Esophagus (tissue), 2 donors: ENCODE measurements at regions not wholly inside any gene's neighbourhood (a gene's known extent, or its start where the extent isn't known, plus 50 kb on each side); places are given as distances from the start of the nearest gene placed in this dataset.

Experiments
- H3K27ac ChIP-seq, 2 donors: one replicate each; pipeline ENCODE4 v1.5.1; 2013; ENCODE audit warnings: low read depth in 2 of 2, mild to moderate bottlenecking in 2 of 2, inconsistent platforms in 1 of 2, low read length in 1 of 2, moderate library complexity in 1 of 2
- H3K27me3 ChIP-seq, 2 donors: one replicate each; pipeline ENCODE4 v1.6.1; 2013; ENCODE audit warnings: low read length in 2 of 2, control low read depth in 1 of 2, mild to moderate bottlenecking in 1 of 2; ENCODE audit not compliant: insufficient read depth in 2 of 2, control insufficient read depth in 1 of 2
- H3K36me3 ChIP-seq, 2 donors: one replicate each; pipeline ENCODE4 v1.6.1; 2013; ENCODE audit warnings: low read length in 1 of 2; ENCODE audit not compliant: control insufficient read depth in 2 of 2, insufficient read depth in 2 of 2
- H3K4me1 ChIP-seq, 2 donors: one replicate each; pipeline ENCODE4 v1.6.1; 2013; ENCODE audit warnings: low read length in 1 of 2; ENCODE audit not compliant: control insufficient read depth in 2 of 2, insufficient read depth in 2 of 2
- H3K4me3 ChIP-seq, 2 donors: one replicate each; pipeline ENCODE4 v1.5.1; 2013; ENCODE audit warnings: low read length in 2 of 2, mild to moderate bottlenecking in 2 of 2, low read depth in 1 of 2, moderate library complexity in 1 of 2
- H3K9me3 ChIP-seq, 2 donors: one replicate each; pipeline ENCODE4 v1.6.1; 2013; ENCODE audit warnings: mild to moderate bottlenecking in 2 of 2, low read depth in 1 of 2, low read length in 1 of 2, moderate library complexity in 1 of 2; ENCODE audit not compliant: control insufficient read depth in 2 of 2, insufficient read depth in 1 of 2
- WGBS, 2 donors: extraction: QIAGEN DNeasy Blood & Tissue Kit; methylation state at CpG; one replicate each; pipeline ENCODE4 v1.1.7; 2013; 5-methylcytosine and 5-hydroxymethylcytosine counted together
- donor health status: healthy with polysubstance abuse.
- donor health status: Bipolar disorder and iron deficiency.

DNA sequence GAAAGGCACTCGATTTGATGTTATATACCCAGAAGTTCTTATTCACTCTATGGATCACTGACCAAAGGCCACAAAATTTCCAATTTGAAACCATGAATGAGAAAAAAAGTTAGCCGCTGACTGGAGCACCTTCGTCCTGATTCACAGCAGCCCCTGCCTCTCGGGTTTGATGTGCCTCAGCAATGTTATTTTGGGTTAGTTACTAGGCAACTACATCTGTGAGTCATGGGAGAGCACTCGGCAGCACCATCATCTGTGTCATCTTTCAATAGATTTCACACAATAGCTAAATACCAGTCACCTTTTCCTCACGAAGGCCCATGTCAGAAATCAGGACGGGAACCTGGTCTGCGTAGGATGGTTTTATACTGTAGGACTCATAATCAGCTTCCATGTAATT, 269.2 kb downstream of the ZBBX start:
- H3K4me1 ChIP-seq = no peaks in the 10 kb centered on the region
- H3K27me3 ChIP-seq = no peaks in the 10 kb centered on the region
- no peak overlapping the region for H3K27ac ChIP-seq
- H3K9me3 ChIP-seq = peaks cover 0 to 4% of the 10 kb centered on the region in 2 donors
- H3K4me3 ChIP-seq = no peak overlapping the region
- 61 to 66% methylated on average over 8 of the region's 8 CpGs for WGBS, 2 donors
- H3K36me3 ChIP-seq = no peaks in the 10 kb centered on the region

DNA sequence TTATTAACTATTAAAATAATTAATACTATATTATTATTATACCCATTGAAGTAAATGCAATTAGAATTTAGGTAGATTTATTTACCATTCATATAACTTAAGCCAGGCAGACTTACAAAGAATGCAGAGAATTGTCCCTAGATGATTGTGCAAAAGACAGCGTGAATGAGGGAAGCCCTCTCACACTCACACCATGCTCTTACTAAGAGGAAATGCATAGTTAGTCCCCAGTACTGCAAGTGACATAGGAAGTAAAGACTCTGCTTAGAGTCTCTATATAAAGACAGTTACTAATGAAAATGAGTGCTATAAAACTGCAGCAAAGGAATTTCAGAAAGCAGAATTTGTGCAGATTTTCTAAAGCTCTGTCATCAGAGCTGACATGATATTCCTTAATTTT, 270.4 kb downstream of the ZBBX start:
- no peak overlapping the region for H3K4me3 ChIP-seq
- WGBS, 2 donors = 72 to 81% methylated on average over 1 of the region's 1 CpG
- H3K36me3 ChIP-seq = no peaks in the 10 kb centered on the region
- H3K27me3 ChIP-seq = no peaks in the 10 kb centered on the region
- no peaks in the 10 kb centered on the region for H3K9me3 ChIP-seq
- no peak overlapping the region for H3K27ac ChIP-seq
- no peaks in the 10 kb centered on the region for H3K4me1 ChIP-seq

DNA sequence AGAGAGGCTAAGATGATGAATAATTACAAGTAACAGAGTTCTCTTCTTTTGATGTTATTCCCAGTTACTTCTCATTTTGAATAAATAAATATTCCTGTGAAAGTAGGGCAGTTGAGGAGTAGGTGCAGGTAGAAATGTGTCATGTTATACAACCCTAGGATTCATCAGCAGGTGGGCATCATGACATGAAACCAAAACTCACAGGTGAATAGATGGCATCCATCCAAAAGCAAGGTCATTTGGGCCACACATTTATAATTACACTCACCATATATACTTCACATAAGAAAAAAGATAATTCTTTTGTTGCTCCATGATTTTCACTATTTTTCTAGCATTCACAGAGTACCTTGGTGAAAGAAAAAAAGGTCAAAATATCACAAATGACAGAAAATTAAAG, 273.6 kb downstream of the ZBBX start:
- Histone ChIP-seq H3K9me3 (no peaks in the 10 kb centered on the region), H3K36me3 (no peaks in the 10 kb centered on the region), H3K4me1 (no peaks in the 10 kb centered on the region), H3K27ac (no peak overlapping the region), H3K27me3 (no peaks in the 10 kb centered on the region), H3K4me3 (no peak overlapping the region)

DNA sequence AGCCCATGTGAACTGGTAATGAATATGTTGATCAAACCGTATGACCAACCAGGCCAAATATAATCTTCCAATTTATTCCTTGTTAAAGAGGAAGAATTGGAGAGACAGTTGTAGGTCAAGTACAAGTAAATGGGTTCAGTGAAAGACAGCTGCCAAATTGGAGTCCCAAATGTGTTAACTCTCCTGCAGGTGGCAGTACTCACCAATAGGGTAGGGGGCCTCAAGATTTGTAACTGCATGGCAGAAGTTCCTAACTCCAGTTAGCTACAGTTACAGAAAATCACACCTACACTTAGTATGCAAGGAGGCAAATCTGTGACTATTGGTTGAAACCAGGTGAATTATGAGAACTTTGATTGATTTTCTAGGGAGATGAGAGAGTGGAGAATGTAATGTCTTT, 278.0 kb downstream of the ZBBX start:
- H3K27me3 ChIP-seq = no peaks in the 10 kb centered on the region
- no peaks in the 10 kb centered on the region for H3K36me3 ChIP-seq
- no peaks in the 10 kb centered on the region for H3K4me1 ChIP-seq
- WGBS, 2 donors = 48 to 76% methylated on average over 1 of the region's 1 CpG
- H3K9me3 ChIP-seq = no peaks in the 10 kb centered on the region
- H3K4me3 ChIP-seq = no peak overlapping the region
- no peak overlapping the region for H3K27ac ChIP-seq

DNA sequence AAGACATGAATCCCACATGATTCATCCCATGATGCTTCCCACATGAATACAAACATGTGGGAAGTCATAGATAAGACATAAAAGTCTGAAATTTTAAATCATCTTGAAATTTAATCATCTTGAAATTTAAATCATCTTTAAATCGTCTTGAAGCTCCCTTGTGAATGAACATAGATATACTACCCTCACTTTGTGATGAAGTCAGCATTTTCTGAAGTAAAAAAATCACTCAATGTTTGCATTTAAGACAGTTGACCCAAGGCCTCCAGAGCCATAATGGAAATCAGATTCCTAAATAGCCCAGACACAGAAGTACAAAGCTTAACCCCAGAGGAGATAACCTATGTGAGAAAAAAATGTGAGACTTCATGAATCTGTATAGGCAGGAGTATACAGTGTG, 279.4 kb downstream of the ZBBX start:
- Histone ChIP-seq H3K36me3 (no peaks in the 10 kb centered on the region), H3K27me3 (no peaks in the 10 kb centered on the region), H3K4me3 (no peak overlapping the region), H3K27ac (no peak overlapping the region), H3K9me3 (no peaks in the 10 kb centered on the region), H3K4me1 (no peaks in the 10 kb centered on the region)
- 70 to 78% methylated on average over 1 of the region's 1 CpG for WGBS, 2 donors

DNA sequence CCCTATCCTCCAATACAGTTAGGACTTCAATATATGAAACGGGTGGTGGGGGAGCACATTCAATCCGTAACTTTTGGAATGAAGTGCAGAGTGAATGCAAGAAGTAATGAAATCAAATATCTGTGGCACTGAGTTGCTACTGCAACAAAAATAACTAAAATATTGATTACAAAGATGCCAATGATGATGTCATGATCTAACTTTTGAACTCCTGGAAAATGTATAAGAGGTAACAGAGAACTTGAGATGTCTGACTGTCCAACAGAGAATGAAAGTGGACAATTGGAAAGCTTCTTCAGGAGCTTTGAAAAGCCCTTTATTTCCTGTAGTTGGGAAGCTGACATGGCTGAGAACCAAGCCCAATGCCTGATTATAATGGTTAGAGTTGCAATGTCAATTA, 279.9 kb downstream of the ZBBX start:
- 85 to 90% methylated on average over 2 of the region's 2 CpGs for WGBS, 2 donors
- no peak overlapping the region for H3K4me3 ChIP-seq
- H3K27me3 ChIP-seq = no peaks in the 10 kb centered on the region
- H3K27ac ChIP-seq = no peak overlapping the region
- H3K4me1 ChIP-seq = no peaks in the 10 kb centered on the region
- H3K9me3 ChIP-seq = no peaks in the 10 kb centered on the region
- H3K36me3 ChIP-seq = no peaks in the 10 kb centered on the region

DNA sequence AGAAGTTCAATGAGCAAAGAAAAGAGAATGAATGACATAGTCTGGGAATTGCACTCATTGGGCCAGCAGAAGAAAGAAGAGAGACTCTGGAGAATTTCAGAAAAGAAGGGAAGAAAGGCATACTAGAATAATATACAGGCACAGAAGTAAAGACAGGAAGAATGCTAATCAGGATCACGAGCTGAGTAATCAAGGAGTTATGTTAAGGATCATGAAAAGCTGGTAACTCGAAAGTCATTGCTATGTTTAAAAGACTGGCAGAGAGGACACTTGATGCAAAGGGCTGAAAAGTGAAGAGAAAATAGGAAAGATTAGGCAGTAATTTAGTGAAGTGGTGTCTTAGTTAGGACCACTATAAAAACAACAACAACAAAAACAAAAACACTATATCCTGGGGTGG, 284.1 kb downstream of the ZBBX start:
- no peak overlapping the region for H3K27ac ChIP-seq
- H3K9me3 ChIP-seq = no peaks in the 10 kb centered on the region
- 60 to 65% methylated on average over 2 of the region's 2 CpGs for WGBS, 2 donors
- H3K27me3 ChIP-seq = no peaks in the 10 kb centered on the region
- H3K4me3 ChIP-seq = no peak overlapping the region
- no peaks in the 10 kb centered on the region for H3K4me1 ChIP-seq
- no peaks in the 10 kb centered on the region for H3K36me3 ChIP-seq

DNA sequence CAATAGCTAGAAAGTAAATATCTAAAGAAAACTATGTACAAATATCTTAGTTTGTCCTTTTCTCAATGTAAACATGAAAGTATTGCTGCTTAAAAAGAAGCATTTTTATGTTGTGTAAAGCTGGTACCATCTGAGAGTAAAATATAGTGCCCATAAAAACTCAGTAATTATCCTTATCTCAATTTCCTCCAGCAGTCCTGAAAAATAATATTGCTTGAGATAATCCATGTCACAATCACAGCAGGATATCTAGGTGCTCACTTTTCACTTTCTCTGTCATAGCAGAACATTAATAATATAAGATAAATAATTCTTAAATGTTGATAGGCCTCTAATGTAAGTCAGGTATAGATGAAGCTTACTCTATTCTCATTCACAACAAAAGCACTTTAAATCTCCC, 285.5 kb downstream of the ZBBX start:
- Histone ChIP-seq H3K4me1 (no peaks in the 10 kb centered on the region), H3K36me3 (no peaks in the 10 kb centered on the region), H3K9me3 (no peaks in the 10 kb centered on the region), H3K4me3 (no peak overlapping the region), H3K27ac (no peak overlapping the region), H3K27me3 (no peaks in the 10 kb centered on the region)

DNA sequence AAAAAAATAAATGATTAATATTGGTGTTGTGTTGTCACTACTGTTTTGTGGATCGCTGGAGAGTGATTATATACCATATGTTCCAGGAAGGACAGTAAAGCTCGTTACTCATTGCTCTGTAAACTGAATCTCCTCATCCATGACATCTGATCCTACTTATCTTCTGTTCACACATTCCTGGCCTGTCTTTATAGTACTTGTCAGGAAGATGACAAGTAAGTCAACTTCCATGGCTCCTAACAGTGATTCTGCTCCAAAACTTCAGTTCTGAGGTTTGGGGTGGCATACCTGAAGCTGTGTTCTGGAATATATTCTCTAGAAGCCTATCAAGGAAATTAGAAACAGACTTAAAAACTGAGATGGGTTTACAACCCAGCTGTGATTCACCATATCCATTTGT, 288.9 kb downstream of the ZBBX start:
- Histone ChIP-seq H3K9me3 (no peaks in the 10 kb centered on the region), H3K36me3 (no peaks in the 10 kb centered on the region), H3K27ac (no peak overlapping the region), H3K27me3 (no peaks in the 10 kb centered on the region), H3K4me3 (no peak overlapping the region), H3K4me1 (no peaks in the 10 kb centered on the region)
- 32 to 35% methylated on average over 2 of the region's 2 CpGs for WGBS, 2 donors

DNA sequence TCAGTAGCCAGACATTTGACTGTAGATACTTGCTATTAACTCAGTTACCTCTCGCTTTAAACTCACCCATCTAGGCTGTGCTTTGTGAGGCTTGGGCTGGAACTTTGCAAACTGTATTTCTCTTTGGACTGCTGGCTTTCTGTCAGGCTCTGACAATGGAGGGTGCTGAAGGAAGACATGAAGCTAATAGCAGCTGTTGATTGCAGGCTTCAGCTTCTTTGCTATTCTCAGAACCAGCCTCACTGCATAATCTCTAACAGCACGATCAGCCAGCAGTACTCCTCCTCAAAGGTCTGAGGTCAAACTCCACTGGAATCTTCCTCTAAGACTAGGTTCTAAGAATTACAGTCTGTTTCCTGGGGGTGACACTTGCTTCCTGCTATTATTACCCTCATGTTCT, 295.6 kb downstream of the ZBBX start:
- no peak overlapping the region for H3K27ac ChIP-seq
- no peak overlapping the region for H3K4me3 ChIP-seq
- no peaks in the 10 kb centered on the region for H3K36me3 ChIP-seq
- no peaks in the 10 kb centered on the region for H3K27me3 ChIP-seq
- 46 to 47% methylated on average over 2 of the region's 2 CpGs for WGBS, 2 donors
- H3K4me1 ChIP-seq = no peaks in the 10 kb centered on the region
- H3K9me3 ChIP-seq = no peaks in the 10 kb centered on the region
